Epithelial cell of esophagus (primary cell): ENCODE measurements at regions not wholly inside any gene's neighbourhood (a gene's known extent, or its start where the extent isn't known, plus 50 kb on each side); places are given as distances from the start of the nearest gene placed in this dataset.

Experiments used
- DNase-seq: peaks from one replicate; pipeline ENCODE4 v3.0.0; 2010; ENCODE audit warnings: low read depth
- H3K4me3 ChIP-seq: 2 replicates; pipeline ENCODE4 v1.5.1; 2011; ENCODE audit warnings: mild to moderate bottlenecking, low read length, control low read depth
- TF ChIP-seq, protein P1 (sequence below): IDR thresholded peaks from 2 replicates; pipeline ENCODE4 v1.5.1; 2011; ENCODE audit warnings: low read depth, mild to moderate bottlenecking, low read length, control low read depth, inconsistent platforms; ENCODE audit not compliant: insufficient read depth; ENCODE audit errors: missing control alignments

DNA sequence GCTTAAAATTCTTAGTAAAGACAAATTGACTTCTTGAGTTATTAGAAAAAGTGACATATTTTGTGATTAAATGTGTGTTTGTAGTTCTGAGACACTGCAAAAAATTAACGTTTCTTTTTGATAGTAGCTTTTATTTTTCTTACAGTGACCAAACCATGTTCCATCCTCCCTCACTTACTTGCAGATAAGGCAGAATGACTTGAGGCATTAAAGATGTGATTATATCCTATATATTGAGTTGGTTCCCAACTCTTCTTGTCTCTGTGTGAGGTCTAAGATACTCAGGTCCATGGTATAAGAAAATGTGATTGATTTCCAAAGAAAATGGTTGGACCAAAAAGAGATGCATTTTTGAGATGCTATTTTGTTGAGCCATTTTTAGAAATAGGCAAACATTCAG, 238.3 kb upstream of the NR2F2 start:
- no peak overlapping the region for H3K4me3 ChIP-seq
- TF ChIP-seq, protein P1, sequence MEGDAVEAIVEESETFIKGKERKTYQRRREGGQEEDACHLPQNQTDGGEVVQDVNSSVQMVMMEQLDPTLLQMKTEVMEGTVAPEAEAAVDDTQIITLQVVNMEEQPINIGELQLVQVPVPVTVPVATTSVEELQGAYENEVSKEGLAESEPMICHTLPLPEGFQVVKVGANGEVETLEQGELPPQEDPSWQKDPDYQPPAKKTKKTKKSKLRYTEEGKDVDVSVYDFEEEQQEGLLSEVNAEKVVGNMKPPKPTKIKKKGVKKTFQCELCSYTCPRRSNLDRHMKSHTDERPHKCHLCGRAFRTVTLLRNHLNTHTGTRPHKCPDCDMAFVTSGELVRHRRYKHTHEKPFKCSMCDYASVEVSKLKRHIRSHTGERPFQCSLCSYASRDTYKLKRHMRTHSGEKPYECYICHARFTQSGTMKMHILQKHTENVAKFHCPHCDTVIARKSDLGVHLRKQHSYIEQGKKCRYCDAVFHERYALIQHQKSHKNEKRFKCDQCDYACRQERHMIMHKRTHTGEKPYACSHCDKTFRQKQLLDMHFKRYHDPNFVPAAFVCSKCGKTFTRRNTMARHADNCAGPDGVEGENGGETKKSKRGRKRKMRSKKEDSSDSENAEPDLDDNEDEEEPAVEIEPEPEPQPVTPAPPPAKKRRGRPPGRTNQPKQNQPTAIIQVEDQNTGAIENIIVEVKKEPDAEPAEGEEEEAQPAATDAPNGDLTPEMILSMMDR, result no peak
- no peak for DNase-seq

DNA sequence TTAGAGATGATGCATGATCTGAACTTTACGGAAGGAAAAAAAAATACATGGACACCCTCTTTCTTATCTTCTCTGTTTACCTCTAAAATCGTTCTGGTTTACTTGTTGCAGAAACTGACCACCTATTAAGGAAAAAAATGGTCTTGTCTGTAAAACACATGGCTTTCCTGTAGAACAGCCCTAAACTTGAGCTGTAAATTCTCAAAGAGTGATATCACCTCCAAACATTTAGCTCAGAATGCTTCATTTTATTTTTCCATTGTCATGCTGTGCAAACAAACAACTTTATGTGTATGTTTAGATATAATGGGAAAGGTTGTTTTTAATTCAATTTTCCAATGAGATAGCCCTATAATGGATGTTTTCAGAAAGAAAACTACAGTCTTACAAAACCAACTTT, 237.4 kb upstream of the NR2F2 start:
- TF ChIP-seq, protein P1, result no peak
- no peak overlapping the region for H3K4me3 ChIP-seq
- DNase-seq, result no peak

DNA sequence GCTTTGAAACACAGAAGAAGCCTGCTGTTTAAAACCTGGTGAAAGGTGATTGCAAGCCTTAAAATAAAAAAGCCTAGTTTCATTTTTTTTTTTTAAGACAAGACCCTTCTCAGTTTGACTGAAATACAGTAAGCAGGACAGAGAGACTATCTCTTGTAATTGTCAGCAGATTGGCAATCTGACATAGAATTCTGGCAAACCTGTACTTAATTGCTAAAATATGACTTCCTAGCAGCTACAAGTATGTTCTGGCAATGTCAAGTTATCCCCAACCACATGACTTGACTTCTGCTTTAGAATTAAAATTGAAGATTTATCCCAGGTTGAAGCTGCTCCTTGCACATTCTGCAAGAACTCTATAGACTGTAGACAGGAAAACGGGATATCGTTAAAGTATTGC, 232.8 kb upstream of the NR2F2 start:
- no peak overlapping the region for H3K4me3 ChIP-seq
- TF ChIP-seq, protein P1, result no peak
- no peak for DNase-seq

DNA sequence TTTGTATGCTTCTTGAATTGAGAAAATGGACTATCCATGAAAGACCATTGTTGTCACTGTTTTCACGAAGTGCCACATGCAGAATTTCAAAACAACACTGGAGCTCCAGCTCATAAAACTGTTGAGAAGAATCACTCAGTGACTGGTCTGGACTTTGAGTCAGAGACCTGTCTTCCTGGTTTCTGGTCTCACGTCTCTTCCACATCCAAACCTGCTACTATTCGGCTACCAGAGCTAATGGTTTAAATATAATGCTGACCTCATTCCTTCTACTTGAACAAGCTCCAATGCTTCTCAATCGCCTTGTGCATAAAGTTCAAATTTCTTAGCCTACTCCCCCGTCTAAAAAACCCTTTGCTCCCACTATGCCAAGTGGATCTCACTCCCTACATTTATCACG, 227.9 kb upstream of the NR2F2 start:
- H3K4me3 ChIP-seq, result no peak overlapping the region
- DNase-seq, result peak; percentile 37
- TF ChIP-seq, protein P1, result no peak

DNA sequence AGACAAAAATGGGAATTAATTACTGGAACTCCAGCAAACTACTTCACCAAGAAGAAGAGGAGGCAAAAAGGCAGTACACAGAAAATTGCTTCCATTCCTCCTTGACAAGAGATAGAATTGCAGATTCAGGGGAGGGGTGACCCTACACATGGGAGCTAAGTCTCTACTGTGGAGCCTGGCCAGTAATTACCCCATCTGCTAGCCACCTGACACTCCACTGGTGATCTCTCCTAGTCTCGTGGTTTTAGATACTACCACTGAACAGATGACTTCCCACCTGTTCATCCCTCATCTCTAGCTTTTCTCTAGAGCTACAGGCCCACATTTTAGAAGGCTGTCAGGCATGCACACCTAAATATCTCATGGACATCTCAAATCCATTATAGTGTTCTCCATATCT, 224.3 kb upstream of the NR2F2 start:
- TF ChIP-seq, protein P1, result no peak
- no peak for DNase-seq
- no peak overlapping the region for H3K4me3 ChIP-seq

DNA sequence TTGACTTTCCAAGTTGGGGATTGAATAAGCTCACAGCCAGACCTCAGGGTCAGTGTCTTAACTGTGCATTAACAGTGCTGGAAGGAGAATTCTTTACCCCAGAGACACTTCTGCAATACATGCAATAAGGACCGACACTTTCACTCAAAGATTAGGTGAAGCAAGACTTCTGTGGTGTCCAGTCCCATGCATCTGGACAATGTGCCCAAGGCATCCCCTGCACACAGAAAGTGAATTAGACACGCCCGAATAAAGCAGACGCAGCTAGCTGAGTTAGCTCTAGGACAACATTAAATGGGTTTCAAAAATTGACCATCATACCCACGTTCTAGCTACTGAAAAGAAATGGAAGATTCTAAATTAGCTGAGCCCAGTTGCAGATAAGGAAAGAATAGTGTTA, 223.9 kb upstream of the NR2F2 start:
- no peak overlapping the region for H3K4me3 ChIP-seq
- DNase-seq, result no peak
- TF ChIP-seq, protein P1, result no peak

DNA sequence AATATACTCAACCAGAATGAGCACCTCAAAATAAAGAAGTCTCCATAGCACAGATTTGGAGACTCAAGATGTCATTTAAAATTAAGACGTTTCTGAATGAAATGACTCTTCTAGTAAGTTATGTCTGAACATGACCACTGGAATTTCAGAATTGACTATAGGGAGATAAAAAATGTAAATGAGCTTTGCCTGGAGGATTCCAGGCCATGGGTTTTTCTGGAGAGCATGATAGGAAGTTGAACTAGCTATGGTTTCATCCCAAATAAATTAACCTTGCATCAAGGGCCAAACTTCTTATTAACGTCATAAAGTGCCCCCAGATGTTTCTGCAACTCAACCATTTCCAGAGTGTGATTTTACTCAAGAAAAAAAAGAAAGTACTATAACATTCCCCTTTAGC, 222.6 kb upstream of the NR2F2 start:
- no peak for DNase-seq
- TF ChIP-seq, protein P1, result no peak
- no peak overlapping the region for H3K4me3 ChIP-seq
